ENCODE measurements at regions not wholly inside any gene's neighbourhood (a gene's known extent, or its start where the extent isn't known, plus 50 kb on each side); places are given as distances from the start of the nearest gene placed in this dataset.

DNA sequence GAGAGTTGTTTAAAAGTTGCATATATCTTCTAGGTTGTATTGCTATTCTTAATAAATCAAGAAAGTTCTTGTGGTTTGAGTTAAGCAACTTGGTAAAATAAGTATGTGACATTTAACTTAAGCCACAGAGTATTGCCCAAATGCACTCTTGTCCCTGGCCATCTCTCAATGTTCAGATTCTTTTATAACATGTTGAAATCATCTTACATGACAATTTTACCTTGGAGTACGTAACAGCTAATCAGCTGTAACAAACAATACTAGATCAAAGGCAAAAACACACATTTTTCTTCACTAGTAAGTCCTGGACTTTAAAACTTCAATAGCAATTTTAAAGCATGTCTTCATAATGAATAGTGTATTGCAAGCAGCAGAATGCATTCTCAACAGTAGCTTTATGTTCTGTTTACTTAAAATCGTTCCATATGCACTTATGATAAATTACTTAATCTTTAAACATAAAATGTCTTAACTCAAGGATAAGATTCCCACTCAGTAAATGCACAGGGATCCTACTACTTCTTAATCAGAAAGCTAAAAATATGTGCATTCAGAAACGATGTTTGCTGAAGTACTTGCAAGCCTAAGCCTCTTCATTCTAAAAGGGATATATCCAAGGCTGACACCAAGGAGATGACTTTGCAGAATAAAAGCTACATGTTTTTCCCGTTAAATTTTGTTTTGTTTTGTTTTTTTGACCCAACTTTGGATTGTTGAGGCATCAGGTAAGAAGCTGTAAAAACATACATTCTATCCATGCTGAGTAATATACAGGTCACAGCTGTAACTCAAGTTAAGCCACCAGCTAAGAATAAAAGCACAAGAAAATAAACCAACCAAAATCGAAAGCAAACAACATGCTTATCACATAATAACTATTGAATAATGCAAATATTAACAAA lies 86.1 kb upstream of the NFIB start:
- no peak for TF ChIP-seq ZNF384 (IDR thresholded peaks at IDR 0.05)
- TF ChIP-seq CTBP1 (IDR thresholded peaks at IDR 0.05; ENCODE audit: borderline replicate concordance) = no peak
- TF ChIP-seq ELF4 (IDR thresholded peaks at IDR 0.05) = no peak
- no peak for TF ChIP-seq L3MBTL2 (conservative IDR thresholded peaks at IDR 0.05)
- no peak for TF ChIP-seq NFRKB (IDR thresholded peaks at IDR 0.05)
- TF ChIP-seq LEF1 (IDR thresholded peaks at IDR 0.05; ENCODE audit: borderline replicate concordance) = no peak
- no peak for TF ChIP-seq SUZ12 (IDR thresholded peaks at IDR 0.05)
- TF ChIP-seq TARDBP (IDR thresholded peaks at IDR 0.05) = no peak
- TF ChIP-seq FOXA1 (IDR thresholded peaks at IDR 0.05) = no peak
- no peak for DNase-seq (ENCODE audit: extremely low spot score)
- CTCF ChIA-PET = interaction anchor here (1.0 kb wide), 1 partner anchor 26 kb away, joined by 3 read pairs; no protein-coding TSS in a partner anchor
- POLR2A ChIA-PET = no interaction called here

DNA sequence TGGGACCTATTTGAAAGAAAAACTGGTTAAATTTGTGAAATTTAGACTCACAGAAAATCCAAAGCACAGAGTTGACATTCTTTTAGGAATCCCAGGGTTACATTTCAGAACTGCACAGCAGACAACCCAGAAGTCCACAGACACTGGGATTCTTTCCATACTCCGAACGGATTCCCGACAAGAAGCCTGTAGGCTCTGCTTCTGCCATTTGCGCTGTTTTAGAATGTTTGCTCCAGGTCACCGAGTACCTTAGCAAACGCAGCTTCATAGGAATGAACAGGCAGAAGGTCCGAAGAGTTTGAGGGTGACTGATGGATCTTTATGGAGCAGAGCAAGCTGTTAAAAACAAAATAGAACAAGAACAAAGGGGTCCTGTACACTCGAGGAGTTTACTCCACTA lies 84.5 kb upstream of the NFIB start:
- POLR2A ChIA-PET = no interaction called here
- no peak for DNase-seq (ENCODE audit: extremely low spot score)
- CTCF ChIA-PET = no interaction called here
- no peak for TF ChIP-seq SUZ12 (IDR thresholded peaks at IDR 0.05)
- no peak for TF ChIP-seq NFRKB (IDR thresholded peaks at IDR 0.05)
- no peak for TF ChIP-seq FOXK2 (IDR thresholded peaks at IDR 0.05)
- TF ChIP-seq ARNT (IDR thresholded peaks at IDR 0.05) = no peak
- TF ChIP-seq, protein P1, sequence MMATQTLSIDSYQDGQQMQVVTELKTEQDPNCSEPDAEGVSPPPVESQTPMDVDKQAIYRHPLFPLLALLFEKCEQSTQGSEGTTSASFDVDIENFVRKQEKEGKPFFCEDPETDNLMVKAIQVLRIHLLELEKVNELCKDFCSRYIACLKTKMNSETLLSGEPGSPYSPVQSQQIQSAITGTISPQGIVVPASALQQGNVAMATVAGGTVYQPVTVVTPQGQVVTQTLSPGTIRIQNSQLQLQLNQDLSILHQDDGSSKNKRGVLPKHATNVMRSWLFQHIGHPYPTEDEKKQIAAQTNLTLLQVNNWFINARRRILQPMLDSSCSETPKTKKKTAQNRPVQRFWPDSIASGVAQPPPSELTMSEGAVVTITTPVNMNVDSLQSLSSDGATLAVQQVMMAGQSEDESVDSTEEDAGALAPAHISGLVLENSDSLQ (IDR thresholded peaks at IDR 0.05) = no peak
- no peak for TF ChIP-seq HDGF (IDR thresholded peaks at IDR 0.05; ENCODE audit: borderline replicate concordance)
- TF ChIP-seq ZNF384 (IDR thresholded peaks at IDR 0.05) = no peak
- no peak for TF ChIP-seq SP1 (IDR thresholded peaks at IDR 0.05)
- no peak for TF ChIP-seq FOXA1 (IDR thresholded peaks at IDR 0.05)
- TF ChIP-seq LEF1 (IDR thresholded peaks at IDR 0.05; ENCODE audit: borderline replicate concordance) = no peak
- no peak for TF ChIP-seq TARDBP (IDR thresholded peaks at IDR 0.05)
- no peak for TF ChIP-seq ELF4 (IDR thresholded peaks at IDR 0.05)
- no peak for TF ChIP-seq BHLHE40 (IDR thresholded peaks at IDR 0.05; ENCODE audit: borderline replicate concordance)
- no peak for TF ChIP-seq CTBP1 (IDR thresholded peaks at IDR 0.05; ENCODE audit: borderline replicate concordance)
- TF ChIP-seq L3MBTL2 (conservative IDR thresholded peaks at IDR 0.05) = no peak
- no peak for TF ChIP-seq FOXM1 (IDR thresholded peaks at IDR 0.05; ENCODE audit: borderline replicate concordance)

DNA sequence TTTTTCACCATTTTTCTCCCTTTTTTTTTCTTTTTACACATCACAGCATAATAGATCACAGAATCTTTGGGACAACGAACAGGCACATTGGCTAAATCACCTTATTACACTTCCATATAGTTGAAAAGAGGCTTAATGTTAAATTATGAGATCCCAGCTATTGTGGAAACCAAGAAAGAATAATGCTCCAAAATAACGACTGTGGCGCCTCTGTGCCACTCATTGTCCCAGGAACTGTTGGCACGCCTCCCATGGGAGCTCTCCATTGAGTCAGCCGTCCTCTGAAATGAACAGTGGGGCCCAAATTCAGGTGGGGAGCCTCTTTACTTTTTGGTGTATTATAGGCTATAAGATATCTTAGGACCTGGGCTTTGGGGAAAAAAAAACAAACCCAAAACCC lies 82.2 kb upstream of the NFIB start:
- POLR2A ChIA-PET = no interaction called here
- CTCF ChIA-PET = interaction anchor here (0.7 kb wide), 1 partner anchor 1438 kb away, joined by 3 read pairs; no protein-coding TSS in a partner anchor
- no peak for TF ChIP-seq FOXM1 (IDR thresholded peaks at IDR 0.05; ENCODE audit: borderline replicate concordance)
- no peak for TF ChIP-seq SUZ12 (IDR thresholded peaks at IDR 0.05)
- TF ChIP-seq FOXA1 (IDR thresholded peaks at IDR 0.05) = no peak
- no peak for TF ChIP-seq HDGF (IDR thresholded peaks at IDR 0.05; ENCODE audit: borderline replicate concordance)
- no peak for TF ChIP-seq NFRKB (IDR thresholded peaks at IDR 0.05)
- no peak for TF ChIP-seq CTBP1 (IDR thresholded peaks at IDR 0.05; ENCODE audit: borderline replicate concordance)
- no peak for TF ChIP-seq ELF4 (IDR thresholded peaks at IDR 0.05)
- no peak for TF ChIP-seq ARNT (IDR thresholded peaks at IDR 0.05)
- no peak for TF ChIP-seq TARDBP (IDR thresholded peaks at IDR 0.05)
- DNase-seq (ENCODE audit: extremely low spot score) = no peak

DNA sequence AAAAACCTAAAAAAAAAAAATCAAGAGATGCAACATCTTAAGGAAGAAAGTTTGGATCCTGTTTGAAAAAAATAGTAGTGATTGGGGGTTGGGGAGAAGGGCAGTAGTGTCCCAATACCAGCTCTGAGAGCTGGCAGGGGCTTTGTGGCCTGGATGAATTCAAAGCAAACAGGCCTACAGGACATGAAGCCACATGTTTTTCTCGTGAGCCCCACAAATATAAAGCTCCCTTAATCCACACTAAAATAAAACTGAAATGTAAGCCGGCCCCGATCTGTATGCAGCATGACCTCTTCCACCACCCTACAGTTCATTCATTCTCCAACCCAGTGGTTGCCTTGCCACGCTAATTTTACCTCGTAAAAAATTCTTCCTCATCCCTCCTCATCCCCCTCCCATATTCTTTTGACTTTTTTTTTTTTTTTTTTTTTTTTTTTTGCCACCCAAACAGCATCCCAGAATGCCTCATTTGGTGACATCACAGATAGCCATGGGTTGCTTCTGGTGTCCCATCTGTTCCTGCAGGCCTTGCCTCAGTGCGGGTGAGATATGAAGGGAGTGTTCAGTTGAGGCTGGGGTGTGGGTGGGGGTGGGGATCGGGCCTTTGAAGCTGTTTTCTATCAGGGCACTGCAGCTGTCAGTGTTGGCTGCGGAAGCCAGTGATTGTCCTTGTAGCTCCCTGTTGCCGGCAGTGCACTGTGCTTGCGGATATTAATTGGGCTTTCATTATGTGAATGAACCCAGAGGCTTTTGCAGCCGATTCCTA lies 81.6 kb upstream of the NFIB start:
- no peak for DNase-seq (ENCODE audit: extremely low spot score)
- ChIA-PET CTCF (no interaction called here), POLR2A (no interaction called here)
- TF ChIP-seq BHLHE40 (IDR thresholded peaks at IDR 0.05; ENCODE audit: borderline replicate concordance) (no peak), SP1 (IDR thresholded peaks at IDR 0.05) (no peak), FOXK2 (IDR thresholded peaks at IDR 0.05) (no peak), TARDBP (IDR thresholded peaks at IDR 0.05) (no peak), NFRKB (IDR thresholded peaks at IDR 0.05) (no peak), L3MBTL2 (conservative IDR thresholded peaks at IDR 0.05) (no peak), SUZ12 (IDR thresholded peaks at IDR 0.05) (no peak), HDGF (IDR thresholded peaks at IDR 0.05; ENCODE audit: borderline replicate concordance) (no peak), ARNT (IDR thresholded peaks at IDR 0.05) (no peak), ELF4 (IDR thresholded peaks at IDR 0.05) (no peak), CTBP1 (IDR thresholded peaks at IDR 0.05; ENCODE audit: borderline replicate concordance) (no peak), LEF1 (IDR thresholded peaks at IDR 0.05; ENCODE audit: borderline replicate concordance) (no peak), FOXM1 (IDR thresholded peaks at IDR 0.05; ENCODE audit: borderline replicate concordance) (no peak), ZNF384 (IDR thresholded peaks at IDR 0.05) (no peak), FOXA1 (IDR thresholded peaks at IDR 0.05) (no peak)
- TF ChIP-seq, protein P1 (IDR thresholded peaks at IDR 0.05) = no peak

DNA sequence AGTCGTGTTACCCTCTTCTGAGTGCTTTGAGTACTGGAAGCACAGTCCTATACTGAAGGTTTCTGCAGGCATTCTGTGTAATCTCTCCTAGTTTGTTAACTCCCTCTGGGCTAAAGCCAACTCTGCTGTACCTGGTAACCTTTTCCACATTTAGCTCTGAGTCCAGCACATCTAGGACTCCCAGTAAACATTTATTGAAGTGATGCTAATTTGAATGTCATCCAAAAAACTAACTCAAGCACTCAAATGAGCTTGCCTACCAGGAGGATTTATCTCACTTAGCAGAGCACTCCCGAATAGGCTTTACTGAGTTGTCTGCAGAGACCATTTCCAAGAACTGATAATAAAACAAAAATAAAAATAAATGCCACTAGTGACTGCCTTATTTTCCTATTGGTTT lies 79.5 kb upstream of the NFIB start:
- no peak for DNase-seq (ENCODE audit: extremely low spot score)
- no peak for TF ChIP-seq BHLHE40 (IDR thresholded peaks at IDR 0.05; ENCODE audit: borderline replicate concordance)
- no peak for TF ChIP-seq TARDBP (IDR thresholded peaks at IDR 0.05)
- no peak for TF ChIP-seq ELF4 (IDR thresholded peaks at IDR 0.05)
- TF ChIP-seq, protein P1 (IDR thresholded peaks at IDR 0.05) = no peak
- TF ChIP-seq SP1 (IDR thresholded peaks at IDR 0.05) = no peak
- TF ChIP-seq HDGF (IDR thresholded peaks at IDR 0.05; ENCODE audit: borderline replicate concordance) = no peak
- no peak for TF ChIP-seq L3MBTL2 (conservative IDR thresholded peaks at IDR 0.05)
- no peak for TF ChIP-seq FOXA1 (IDR thresholded peaks at IDR 0.05)
- no peak for TF ChIP-seq CTBP1 (IDR thresholded peaks at IDR 0.05; ENCODE audit: borderline replicate concordance)
- TF ChIP-seq NFRKB (IDR thresholded peaks at IDR 0.05) = no peak
- TF ChIP-seq LEF1 (IDR thresholded peaks at IDR 0.05; ENCODE audit: borderline replicate concordance) = no peak
- TF ChIP-seq FOXK2 (IDR thresholded peaks at IDR 0.05) = no peak
- no peak for TF ChIP-seq SUZ12 (IDR thresholded peaks at IDR 0.05)
- no peak for TF ChIP-seq ARNT (IDR thresholded peaks at IDR 0.05)
- no peak for TF ChIP-seq ZNF384 (IDR thresholded peaks at IDR 0.05)
- TF ChIP-seq FOXM1 (IDR thresholded peaks at IDR 0.05; ENCODE audit: borderline replicate concordance) = no peak
- ChIA-PET POLR2A (no interaction called here), CTCF (no interaction called here)

Data from HEK293T (cell line).